CD1c-positive myeloid dendritic cell (primary cell): ENCODE measurements at regions not wholly inside any gene's neighbourhood (a gene's known extent, or its start where the extent isn't known, plus 50 kb on each side); places are given as distances from the start of the nearest gene placed in this dataset.

Experiments used
- DNase-seq: peaks from one replicate; pipeline ENCODE4 v3.0.0-alpha.2; 2016; ENCODE audit errors: extremely low spot score

DNA sequence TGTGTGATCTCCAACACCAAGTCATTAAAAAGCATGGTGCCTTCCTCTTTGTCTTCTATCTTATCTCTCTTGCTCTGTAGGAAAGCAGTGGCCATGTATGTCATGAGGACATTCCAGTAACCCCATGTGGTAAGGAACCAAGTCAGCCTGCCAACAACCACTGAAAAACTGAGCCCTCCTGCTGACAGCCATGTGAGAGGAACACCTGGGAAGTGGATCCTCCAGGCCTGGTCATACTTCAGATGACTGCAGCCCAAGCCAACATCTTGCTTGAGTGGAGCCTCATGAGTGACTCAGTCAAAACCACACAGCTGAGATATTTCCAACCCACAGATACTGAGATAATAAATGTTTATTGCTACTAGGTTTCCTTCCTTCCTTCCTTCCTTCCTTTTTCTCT is 597.3 kb downstream of the ZIC1 start:
- no peak for DNase-seq

DNA sequence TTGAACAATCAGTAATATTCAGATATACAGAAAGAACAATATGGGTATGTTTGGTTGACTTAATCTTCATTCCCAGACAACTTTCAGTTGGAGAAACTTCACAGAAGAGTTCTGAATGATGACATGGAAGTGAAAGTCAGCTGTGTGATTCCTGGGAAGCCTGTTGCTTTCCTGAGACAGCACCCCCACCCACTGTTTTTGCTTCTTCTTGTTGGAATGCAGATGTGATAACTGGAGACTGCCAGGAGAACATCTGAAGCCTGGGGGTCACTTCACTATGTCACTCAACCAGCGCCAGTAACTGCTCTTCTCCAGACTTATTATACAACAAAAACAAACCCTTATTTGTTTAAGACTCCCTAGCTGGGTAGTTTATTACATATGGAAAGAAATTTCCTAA is 599.4 kb downstream of the ZIC1 start:
- DNase-seq = no peak

DNA sequence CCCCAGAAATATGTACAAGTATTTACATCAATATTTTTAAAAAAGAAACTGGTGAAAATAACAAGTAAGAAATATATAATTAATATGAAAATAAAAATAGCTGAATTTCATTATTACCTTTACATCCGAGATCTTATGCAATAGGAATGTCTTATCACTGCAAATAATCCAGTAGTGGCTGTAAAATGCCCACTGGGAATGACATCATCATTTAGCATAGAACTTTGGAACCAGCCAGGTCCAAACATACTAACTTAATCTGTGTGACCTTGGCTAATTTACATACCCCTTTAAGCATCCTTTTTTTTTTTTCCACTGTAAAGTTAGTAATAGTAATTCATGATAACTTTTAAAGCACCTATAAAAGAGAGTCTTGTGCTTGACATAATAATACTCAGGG is 611.7 kb downstream of the ZIC1 start:
- DNase-seq = no peak

DNA sequence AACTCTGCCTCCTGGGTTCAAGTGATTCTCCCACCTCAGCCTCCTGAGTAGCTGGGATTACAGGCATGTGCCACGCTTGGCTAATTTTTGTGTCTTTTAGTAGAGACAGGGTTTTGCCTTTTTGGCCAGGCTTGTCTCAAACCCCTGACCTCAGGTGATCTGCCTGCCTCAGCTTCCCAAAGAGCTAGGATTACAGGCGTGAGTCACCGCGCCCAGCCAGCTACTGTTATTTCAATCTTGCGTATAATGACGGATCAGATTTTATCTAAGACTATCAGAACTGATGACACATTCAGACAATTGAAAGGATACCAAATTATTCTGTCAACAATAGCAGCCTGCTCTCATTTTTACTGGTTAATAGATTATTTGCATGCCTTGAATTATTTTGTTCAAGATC is 612.2 kb downstream of the ZIC1 start:
- DNase-seq = no peak

DNA sequence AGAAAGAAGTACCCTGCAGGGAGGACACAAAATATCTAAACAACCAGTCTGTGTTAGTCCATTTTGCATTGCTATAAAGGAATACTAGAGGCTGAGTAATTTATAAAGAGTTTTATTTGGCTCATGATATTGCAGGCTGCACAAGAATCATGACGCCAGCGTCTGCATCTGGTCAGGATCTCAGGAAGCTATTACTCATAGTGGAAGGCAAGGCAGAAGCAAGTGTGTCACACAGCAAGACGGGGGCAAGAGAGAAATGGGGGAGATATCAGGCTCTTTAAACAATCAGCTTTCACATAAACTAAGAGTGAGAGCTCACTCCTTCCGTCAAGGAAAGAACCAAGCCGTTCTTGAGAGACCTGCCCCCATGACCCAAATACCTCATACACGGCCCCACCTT is 614.8 kb downstream of the ZIC1 start:
- DNase-seq = no peak

DNA sequence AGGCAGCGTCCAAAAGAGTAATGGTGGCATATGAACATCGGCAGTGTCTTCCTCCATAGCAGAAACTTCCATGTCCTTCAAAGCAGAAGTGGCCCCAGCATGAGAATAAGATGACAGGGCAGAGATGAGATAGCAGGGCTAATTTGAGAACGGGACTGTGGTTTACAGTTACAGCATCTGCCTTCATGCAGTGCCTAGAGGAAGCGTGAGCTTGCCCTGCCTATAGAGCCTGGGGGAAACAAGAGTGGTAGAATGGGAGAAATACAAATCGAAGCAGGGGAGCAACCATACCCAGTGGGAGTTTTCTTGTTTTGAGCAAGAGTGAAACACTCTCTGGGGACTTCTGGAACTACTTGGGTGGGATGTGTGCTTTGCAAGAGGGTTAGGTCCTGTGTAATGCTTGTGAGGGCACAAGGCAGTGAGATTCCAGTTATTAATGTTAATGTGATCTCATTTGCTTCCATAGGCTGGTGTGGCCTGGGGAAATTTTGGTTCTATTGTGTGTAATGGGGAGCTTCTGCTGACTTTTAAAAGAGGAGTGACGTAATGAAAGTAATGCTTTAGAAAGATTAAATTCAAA is 616.9 kb downstream of the ZIC1 start:
- DNase-seq = no peak

DNA sequence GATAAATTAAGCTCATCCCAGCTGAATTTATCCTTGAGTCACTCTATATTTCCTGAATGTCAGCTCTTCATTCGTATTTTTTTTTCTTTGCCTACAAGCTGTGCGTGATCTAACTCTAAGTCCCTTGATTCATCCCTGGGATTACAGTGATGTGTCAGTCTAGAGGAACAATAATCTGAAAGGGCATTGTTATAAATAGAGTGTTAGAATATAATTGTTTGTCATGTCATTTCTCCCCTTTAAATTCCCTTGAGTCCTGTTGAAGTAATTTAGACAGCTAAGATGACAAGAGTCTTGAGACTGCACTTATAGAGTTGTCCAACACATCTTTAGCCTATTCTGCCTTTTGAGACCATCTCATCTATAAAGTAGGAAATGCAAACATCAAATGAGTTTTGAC is 621.8 kb downstream of the ZIC1 start:
- DNase-seq = no peak

DNA sequence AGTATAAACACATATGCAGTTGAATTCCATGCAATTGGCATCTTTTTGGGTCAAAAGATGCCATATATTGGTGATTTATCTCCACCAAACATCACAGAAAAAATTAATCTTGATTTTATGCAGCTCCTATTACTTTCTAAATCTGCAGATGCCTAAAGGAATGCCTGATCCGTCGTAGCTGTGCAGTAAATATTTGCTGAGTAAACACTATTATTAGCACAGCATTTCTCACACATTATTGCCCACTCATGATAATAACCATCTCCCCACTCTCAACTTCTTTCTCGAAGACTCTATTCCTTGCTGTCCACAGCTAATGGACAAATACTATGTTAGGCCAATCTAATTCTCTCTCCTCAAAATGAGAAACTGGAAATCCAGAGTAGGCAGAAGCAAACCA is 625.2 kb downstream of the ZIC1 start:
- DNase-seq = no peak

DNA sequence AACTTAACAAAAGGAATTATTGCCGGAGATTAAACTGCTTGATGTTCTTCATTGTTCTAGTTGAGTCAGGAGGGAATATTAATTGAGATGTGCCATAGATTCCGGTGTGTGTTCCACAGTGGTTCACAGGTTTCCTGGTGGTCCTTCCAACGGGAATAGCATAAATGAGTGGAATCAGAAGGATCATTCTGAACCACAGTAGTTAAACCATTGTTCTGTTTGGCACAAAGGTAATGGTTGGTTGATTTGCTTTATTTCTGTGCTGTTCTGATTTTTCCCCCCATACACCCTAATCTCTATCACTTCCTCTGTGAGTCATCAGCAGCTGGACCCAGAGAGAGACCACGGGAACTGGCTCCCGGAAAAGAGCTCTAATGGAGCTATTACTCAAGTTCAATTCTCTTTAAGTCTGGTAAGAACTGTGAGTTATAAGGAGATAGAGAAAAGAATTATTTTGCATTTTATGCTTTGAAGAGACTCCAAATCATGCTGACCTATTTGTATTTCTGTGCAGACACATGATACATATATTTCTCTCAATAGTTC is 627.2 kb downstream of the ZIC1 start:
- DNase-seq = no peak

DNA sequence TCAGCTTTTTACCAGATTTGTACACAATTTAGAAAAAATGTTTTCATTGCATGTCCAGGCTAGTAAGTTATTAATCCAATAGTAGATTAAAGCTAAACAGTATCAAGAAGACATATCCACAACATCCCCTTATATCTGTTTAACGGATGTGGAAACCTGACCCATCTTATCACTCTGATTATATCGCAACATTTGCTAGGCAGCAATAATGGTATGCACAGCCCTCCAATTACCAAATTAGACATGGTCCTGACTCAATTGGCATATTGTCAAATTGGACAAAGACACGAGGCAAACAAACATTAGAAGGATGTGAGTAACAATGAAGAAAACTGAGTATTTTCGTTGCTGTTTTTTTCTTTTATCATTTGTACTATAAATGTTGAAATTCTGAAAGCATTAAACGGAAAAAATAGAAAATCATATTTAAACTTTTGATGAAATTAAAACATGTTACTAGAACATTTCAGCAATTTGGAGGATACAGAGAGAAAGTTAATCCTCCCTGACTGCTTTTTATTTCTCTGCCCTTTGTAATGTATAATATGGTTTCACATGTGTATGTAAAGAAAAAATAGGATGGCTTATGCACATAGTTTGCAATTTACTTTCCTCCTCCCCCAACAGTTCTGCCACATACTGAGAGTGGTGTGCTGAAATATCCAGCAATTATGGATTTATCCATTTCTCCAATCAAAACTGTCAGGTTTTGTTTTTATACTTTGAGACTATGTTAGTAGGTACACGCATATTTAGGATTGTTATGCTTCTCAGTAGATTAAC is 633.7 kb downstream of the ZIC1 start:
- DNase-seq = no peak

DNA sequence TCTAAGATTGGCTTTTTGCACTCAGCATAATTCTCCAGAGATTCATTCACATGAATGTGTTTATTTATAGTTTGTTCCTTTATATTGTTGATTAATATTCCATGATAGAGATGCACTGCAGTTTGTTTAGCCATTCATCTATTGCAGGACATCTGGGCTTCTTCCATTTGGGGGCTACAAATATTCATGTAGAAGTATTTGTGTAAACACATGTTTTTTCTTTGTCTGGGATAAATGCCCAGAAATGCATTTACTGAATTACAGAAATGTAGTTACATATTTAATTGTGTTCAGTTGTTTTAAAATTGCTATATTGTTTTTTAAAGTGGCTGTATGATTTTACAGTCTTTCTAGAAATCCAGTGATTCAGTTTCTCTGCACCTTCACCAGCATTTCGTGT is 635.0 kb downstream of the ZIC1 start:
- DNase-seq = no peak

DNA sequence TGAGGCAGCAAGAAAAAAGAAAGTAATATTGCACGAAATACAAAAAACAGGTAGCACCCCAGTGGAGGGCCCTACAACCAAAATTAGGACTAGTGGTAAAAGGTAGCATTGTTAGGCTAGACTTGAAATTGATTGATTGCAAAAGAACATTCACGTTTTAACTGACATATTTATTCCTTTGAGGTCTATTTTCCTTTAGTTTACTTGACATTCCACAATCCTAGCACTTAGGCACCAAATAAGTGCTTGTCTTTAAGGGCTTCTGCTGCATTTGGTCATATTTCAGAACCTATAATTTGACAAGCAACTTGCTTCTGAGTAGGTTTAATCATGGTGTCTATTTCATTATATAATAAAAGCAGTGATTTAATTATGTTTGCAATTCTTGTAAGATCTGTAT is 642.7 kb upstream of the AGTR1 start:
- DNase-seq = no peak

DNA sequence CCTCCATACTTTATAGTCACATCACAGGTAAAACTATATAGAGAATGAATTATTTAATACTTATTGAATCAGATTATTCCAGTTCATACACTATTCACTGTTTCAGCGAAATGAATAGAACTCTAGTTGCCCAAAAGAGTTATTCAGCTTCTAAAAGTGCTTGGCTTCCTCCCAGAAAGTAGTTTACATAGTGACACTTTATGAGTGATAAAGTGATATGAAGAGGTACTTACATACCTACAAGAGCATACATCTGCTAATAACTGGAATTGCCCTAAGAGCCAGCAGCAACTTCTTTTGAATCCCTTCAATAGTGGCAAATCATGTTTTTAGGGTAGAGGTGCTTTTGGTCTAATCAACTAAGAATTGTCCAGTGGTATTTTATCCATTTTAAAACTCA is 635.1 kb upstream of the AGTR1 start:
- no peak for DNase-seq

DNA sequence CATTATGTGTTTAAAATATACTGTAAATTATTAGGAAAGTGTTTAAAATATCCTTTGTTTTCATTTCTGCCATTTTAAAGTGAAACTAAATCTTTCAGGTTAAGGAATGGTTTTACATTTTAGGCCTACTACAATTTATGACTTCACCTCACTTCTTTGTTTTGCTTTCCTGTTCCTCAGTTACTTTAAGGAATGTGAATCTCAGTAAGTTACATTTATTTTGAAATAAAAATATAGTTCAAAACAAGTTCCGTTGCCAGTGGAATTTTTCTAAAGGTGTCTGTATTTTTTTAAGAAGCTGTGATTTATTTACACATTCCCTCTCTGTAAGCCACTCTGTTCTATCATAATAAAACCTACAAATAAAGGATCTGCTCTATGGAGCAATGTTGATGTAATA is 630.9 kb upstream of the AGTR1 start:
- no peak for DNase-seq

DNA sequence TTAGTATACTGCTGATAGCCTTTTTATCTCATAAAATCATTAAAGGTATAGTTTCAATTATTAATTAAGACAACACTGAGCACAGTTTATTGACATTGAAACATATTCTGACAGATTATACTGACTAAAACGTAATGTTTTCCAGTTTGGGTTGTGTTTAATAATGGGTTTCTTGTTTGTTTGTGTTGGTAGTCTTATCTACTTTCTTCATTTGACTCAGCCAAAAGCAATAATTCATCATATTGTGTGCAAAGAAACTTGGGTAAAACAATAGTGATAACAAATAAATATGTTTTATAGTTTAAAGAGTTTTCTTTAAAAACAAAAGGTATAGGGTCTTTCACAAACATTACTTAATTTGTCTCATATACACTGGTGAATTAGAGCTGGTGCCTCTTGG is 629.2 kb upstream of the AGTR1 start:
- no peak for DNase-seq

DNA sequence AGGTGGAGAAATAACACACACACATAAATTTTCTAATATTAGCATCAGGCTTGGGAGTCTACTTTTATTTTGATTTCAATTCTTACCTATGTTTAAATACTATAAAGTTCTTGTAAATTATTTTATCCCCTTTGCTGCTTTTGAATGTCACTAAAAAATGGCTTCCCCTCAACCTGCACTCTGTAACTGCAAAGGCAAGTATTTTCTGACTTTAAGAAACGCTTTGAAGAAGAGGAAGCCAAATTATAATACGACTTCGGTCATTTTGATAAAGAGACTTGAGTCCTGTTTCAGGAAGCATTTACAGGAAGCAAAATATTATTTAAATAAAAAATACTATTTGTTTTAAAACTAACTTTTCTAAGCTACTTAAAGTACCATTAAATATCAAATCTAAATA is 627.7 kb upstream of the AGTR1 start:
- no peak for DNase-seq

DNA sequence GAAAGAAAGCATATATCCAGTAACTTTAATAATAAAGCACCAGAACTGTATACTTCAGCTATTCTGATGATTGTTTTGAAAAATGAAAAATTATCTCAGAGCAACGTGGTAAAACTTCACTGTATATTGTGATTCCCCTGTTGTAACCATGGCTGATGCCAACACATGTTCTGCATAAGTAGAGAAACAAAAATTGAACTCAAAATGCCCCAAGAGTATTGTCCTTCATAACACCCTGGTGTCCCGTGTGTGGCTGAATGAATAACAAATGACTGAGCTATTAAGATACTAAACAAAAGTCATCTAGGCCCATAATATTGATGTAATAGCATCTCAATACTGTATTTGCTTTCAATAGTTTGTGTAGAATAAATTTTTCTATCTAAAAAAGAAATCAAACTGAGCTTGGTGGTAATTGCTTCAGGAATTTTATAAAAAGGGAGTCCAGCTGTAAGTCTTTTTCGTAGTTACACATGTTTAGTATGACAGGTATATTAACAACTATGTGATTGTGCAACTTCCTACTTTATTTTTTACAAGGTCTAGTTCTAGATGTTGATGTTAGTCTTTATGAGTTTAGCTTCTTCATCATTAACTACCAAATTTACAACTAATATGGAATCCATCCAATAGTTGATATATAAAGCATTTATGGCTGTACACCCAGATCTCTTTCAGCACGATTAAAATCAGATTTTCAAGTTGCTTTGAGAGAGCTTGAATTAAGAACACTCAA is 623.8 kb upstream of the AGTR1 start:
- no peak for DNase-seq

DNA sequence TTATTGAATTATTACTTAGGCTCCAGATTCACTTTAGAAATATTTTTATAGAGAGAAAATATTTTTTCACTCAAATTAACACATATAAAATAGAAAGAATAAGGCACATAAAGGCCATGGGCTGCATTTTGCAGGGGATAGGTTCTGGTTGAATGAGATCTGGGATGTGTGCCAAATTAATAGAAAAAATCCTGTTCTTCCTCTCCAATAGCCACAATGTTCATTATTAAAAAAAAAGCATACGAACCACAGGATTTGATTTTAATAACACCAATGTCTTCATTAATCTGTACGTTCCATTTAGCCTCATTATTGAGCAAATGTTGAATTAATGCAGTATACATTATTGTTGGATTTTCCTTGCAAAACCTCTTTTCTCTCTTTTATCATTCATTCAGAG is 622.8 kb upstream of the AGTR1 start:
- no peak for DNase-seq

DNA sequence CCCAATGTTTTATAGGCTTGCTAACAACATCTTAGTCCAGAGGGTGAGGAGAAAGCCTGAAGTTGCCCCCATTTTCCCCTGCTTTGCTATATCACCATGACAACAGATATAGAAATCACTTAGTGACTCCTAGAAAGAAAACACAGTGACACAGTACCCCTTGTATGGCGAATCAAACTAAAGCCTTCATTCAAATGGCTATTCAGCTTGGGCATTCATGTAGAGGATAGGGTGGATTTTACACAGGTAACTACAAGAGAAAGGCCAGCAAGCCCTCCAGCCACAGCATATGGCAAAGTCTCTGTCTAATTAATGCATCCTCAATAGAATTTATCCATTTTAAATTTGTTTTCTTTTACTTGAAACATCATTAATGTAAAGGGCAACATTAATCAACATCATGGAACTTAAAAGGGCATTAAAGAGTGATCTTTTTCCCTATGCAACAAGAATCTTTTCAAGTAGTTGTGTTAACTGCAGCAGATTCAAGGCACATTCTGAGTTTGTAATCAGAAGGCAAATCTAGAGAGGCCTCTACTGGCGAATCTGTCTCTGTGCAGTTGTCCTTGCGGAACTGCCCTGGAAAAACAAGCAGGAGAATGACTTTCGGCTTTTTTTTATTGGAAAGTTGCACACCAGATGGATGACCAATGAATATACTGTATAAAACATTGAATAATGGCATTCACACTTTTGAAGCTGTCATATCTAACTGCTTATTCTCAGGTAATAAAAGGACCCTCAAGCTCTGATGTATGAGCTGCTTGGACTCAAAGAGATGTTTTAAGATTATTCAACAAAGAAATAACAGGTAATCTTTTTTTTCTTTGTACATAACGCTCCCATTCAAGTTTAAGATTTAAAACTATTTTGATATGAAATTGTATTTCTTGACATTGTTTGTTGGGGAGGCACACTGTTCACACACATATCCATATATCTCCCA is 621.7 kb upstream of the AGTR1 start:
- no peak for DNase-seq

DNA sequence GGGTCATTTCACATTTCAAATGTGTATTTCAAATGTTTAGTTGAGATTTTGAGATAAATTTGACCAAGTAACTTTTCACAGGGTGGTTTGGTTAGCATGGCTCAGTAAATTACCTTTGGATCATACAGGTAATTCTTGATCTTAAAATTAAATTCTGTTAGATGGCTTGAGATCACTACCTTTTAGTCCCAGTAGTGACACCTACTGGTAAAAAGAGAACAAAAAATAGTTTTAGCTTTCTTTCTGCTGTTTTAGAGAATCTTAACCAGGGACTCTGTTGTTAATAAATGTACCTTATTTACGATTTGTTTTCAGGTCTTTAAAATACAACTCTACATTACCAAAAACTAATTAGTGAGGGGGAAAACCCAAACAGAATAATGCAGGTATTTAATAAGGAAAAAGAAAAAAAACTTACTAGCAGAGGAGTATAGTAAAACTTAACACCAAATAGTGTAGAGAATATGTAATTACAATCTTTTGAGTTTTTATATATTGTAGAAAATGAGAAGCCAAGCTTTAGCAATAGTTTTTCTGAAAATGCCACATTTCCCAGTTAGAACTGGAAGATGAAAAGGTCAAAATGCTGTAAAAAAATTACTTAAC is 620.3 kb upstream of the AGTR1 start:
- DNase-seq = no peak

DNA sequence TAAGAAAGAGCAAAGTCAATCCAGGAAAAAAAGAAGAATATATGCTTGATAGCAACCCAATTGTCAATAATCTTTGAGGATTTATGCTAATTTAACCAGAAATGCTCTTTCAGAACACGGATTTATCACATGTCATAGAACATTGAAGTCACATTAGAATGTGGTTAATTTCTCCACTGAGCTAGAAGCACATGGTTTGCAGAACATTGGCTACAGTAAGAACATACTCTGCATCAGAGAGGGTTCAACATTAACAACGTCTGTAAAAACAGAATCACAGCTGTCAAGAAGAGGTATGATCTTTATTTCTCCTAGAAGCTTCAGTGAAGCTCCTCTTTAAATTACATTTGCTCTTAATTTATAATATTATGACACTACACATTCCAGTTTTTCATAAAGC is 619.7 kb upstream of the AGTR1 start:
- no peak for DNase-seq
